ENCODE measurements at regions not wholly inside any gene's neighbourhood (a gene's known extent, or its start where the extent isn't known, plus 50 kb on each side); places are given as distances from the start of the nearest gene placed in this dataset.

DNA sequence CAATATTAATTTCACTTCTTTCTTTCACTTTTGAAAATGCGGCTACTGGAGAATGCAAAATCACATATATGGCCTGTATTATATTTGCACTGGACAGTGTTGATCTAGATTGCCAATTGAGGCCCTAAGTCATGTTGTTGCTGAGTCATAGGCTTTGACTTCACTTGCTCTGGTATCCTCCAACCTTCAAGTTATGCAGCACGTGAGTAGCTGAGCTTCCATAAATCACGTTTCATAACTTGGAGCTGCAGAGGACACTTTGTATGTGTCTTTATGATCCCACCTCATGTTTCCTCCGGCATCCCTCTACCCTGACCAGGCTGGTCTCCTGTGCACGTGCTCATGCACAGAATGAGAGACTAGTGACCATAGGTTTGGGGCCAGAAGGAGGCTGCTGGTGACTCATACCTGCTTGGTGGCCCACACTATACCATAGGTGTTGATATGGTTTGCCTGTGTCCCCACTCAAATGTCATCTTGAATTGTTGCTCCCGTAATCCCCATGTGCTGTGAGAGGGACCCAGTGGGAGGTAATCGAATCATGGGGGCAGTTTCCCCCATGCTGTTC is 103.0 kb upstream of the TSPAN2 start:
- no peak for DNase-seq (ENCODE audit: insufficient read length, low spot score, missing footprints)

GRCh38 chr1:115191691-115192090 is 102.4 kb upstream of the TSPAN2 start:
- Histone ChIP-seq H3K4me3 (ENCODE audit: insufficient read depth, low read length) (no peak overlapping the region), H4K20me1 (ENCODE audit: insufficient read depth, low read length) (no peaks in the 10 kb centered on the region), H3K27me3 (ENCODE audit: insufficient read depth, low read length) (no peaks in the 10 kb centered on the region), H3K79me2 (ENCODE audit: insufficient read depth, low read length) (no peaks in the 10 kb centered on the region), H2AFZ (ENCODE audit: low read length) (no peak overlapping the region), H3K4me1 (ENCODE audit: insufficient read depth, low read length) (peaks cover 30% of the 10 kb centered on the region), H3K27ac (ENCODE audit: low read depth, low read length) (peak overlapping the region; percentile 79), H3K4me2 (ENCODE audit: insufficient read depth, low read length) (no peak overlapping the region), H3K36me3 (ENCODE audit: insufficient read depth, low read length) (no peaks in the 10 kb centered on the region), H3K9me3 (ENCODE audit: low read depth, low read length) (no peaks in the 10 kb centered on the region)
- no peak for DNase-seq (ENCODE audit: insufficient read length, low spot score, missing footprints)
- TF ChIP-seq, protein P1, sequence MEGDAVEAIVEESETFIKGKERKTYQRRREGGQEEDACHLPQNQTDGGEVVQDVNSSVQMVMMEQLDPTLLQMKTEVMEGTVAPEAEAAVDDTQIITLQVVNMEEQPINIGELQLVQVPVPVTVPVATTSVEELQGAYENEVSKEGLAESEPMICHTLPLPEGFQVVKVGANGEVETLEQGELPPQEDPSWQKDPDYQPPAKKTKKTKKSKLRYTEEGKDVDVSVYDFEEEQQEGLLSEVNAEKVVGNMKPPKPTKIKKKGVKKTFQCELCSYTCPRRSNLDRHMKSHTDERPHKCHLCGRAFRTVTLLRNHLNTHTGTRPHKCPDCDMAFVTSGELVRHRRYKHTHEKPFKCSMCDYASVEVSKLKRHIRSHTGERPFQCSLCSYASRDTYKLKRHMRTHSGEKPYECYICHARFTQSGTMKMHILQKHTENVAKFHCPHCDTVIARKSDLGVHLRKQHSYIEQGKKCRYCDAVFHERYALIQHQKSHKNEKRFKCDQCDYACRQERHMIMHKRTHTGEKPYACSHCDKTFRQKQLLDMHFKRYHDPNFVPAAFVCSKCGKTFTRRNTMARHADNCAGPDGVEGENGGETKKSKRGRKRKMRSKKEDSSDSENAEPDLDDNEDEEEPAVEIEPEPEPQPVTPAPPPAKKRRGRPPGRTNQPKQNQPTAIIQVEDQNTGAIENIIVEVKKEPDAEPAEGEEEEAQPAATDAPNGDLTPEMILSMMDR (IDR thresholded peaks at IDR 0.05; ENCODE audit: extremely low read depth, low read depth, low read length), result no peak

More for the DNA sequence above, 103.0 kb upstream of the TSPAN2 start:
- Histone ChIP-seq H2AFZ (ENCODE audit: low read length) (no peak overlapping the region), H3K27ac (ENCODE audit: low read depth, low read length) (no peak overlapping the region), H3K36me3 (ENCODE audit: insufficient read depth, low read length) (no peaks in the 10 kb centered on the region), H3K79me2 (ENCODE audit: insufficient read depth, low read length) (no peaks in the 10 kb centered on the region), H3K4me1 (ENCODE audit: insufficient read depth, low read length) (peaks cover 30% of the 10 kb centered on the region), H3K27me3 (ENCODE audit: insufficient read depth, low read length) (no peaks in the 10 kb centered on the region), H3K9me3 (ENCODE audit: low read depth, low read length) (no peaks in the 10 kb centered on the region), H4K20me1 (ENCODE audit: insufficient read depth, low read length) (no peaks in the 10 kb centered on the region), H3K4me2 (ENCODE audit: insufficient read depth, low read length) (no peak overlapping the region), H3K4me3 (ENCODE audit: insufficient read depth, low read length) (no peak overlapping the region)
- TF ChIP-seq, protein P1 (IDR thresholded peaks at IDR 0.05; ENCODE audit: extremely low read depth, low read depth, low read length), result no peak

DNA sequence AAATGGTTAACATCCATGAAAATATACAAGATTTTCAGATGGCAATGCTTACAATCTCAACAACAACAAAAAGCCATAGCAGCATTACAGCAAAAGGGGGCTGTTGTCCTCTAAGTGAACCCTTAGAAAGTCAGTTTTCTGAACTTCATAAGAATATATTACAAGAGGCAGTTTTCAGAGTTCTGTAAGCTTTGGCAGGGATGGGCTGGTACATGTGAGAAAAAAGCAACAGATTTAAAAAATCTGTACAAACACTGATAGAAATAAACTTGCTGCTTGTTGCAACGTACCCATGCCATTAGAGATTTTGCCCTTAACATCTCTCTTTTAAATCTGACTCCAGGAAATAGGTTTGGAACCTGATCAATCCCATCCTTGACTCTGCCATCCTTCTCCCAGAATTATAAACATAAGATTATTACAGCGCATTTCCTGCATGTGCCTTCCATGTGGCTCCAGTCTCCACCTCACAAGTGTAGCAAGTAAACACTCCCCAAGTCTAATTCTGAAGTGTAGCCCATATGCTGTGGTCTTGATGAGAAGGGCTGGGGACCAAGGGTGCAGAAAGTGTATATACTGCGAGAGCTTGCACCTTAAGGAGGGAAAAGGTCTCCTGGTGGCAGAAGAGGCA is 101.4 kb upstream of the TSPAN2 start:
- no peak overlapping the region for H3K4me3 ChIP-seq (ENCODE audit: insufficient read depth, low read length)
- peak overlapping the region; percentile 23 for H2AFZ ChIP-seq (ENCODE audit: low read length)
- H4K20me1 ChIP-seq (ENCODE audit: insufficient read depth, low read length), result no peaks in the 10 kb centered on the region
- TF ChIP-seq, protein P1 (IDR thresholded peaks at IDR 0.05; ENCODE audit: extremely low read depth, low read depth, low read length), result no peak
- no peaks in the 10 kb centered on the region for H3K36me3 ChIP-seq (ENCODE audit: insufficient read depth, low read length)
- no peaks in the 10 kb centered on the region for H3K27me3 ChIP-seq (ENCODE audit: insufficient read depth, low read length)
- no peaks in the 10 kb centered on the region for H3K79me2 ChIP-seq (ENCODE audit: insufficient read depth, low read length)
- peak overlapping the region; percentile 0 for H3K4me2 ChIP-seq (ENCODE audit: insufficient read depth, low read length)
- H3K9me3 ChIP-seq (ENCODE audit: low read depth, low read length), result no peaks in the 10 kb centered on the region
- no peak for DNase-seq (ENCODE audit: insufficient read length, low spot score, missing footprints)
- peaks cover 30% of the 10 kb centered on the region for H3K4me1 ChIP-seq (ENCODE audit: insufficient read depth, low read length)
- H3K27ac ChIP-seq (ENCODE audit: low read depth, low read length), result peak overlapping the region; percentile 79

DNA sequence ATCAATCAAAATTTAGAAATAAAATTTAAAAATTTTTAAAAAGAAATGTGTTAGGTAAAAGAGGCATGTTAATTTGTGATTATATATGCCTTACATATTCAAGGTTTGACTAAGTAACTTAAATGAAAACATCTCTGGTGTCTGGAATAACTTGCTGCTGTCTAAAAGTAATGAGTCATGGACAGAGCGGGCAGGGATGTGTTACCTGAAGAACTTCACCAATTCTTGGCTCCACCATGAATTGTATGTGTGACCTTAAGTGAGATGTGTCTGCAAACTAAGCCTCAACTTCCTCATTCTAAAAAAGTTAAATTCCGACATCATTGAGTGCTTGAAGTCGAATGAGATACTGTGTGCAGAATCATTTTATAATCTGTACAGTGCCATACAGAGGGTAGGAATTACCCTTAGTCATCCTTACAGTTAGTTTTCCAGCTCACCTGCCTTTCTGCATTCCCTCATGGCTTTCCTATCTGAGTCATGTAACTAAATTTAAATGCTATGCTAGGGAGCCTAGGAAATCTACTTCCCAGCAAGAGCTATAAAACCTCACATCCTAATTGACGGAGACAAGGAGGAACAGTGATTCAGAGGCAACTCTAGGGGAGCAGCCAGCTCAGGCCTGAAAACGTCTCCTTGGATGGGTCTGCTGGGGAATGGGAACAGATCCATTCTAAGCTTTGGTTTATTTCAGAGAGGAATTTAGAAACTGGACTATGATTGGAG is 100.7 kb upstream of the TSPAN2 start:
- H2AFZ ChIP-seq (ENCODE audit: low read length), result no peak overlapping the region
- no peaks in the 10 kb centered on the region for H3K9me3 ChIP-seq (ENCODE audit: low read depth, low read length)
- TF ChIP-seq, protein P1 (IDR thresholded peaks at IDR 0.05; ENCODE audit: extremely low read depth, low read depth, low read length), result no peak
- peaks cover 35% of the 10 kb centered on the region for H3K4me1 ChIP-seq (ENCODE audit: insufficient read depth, low read length)
- DNase-seq (ENCODE audit: insufficient read length, low spot score, missing footprints), result peak; percentile 83
- H3K4me2 ChIP-seq (ENCODE audit: insufficient read depth, low read length), result peak overlapping the region; percentile 38
- H3K27me3 ChIP-seq (ENCODE audit: insufficient read depth, low read length), result no peaks in the 10 kb centered on the region
- peak overlapping the region; percentile 79 for H3K27ac ChIP-seq (ENCODE audit: low read depth, low read length)
- H3K36me3 ChIP-seq (ENCODE audit: insufficient read depth, low read length), result no peaks in the 10 kb centered on the region
- no peaks in the 10 kb centered on the region for H3K79me2 ChIP-seq (ENCODE audit: insufficient read depth, low read length)
- no peak overlapping the region for H3K4me3 ChIP-seq (ENCODE audit: insufficient read depth, low read length)
- H4K20me1 ChIP-seq (ENCODE audit: insufficient read depth, low read length), result no peaks in the 10 kb centered on the region

Measured in osteoblast (primary cell).